CD4-positive, alpha-beta T cell (primary cell): ENCODE measurements at regions not wholly inside any gene's neighbourhood (a gene's known extent, or its start where the extent isn't known, plus 50 kb on each side); places are given as distances from the start of the nearest gene placed in this dataset.
"Not testable (repeated sequence)": the region's sequence is repeated elsewhere in the genome, so short reads cannot be mapped to it uniquely, and the experiment has no call there.

Experiments used
- ATAC-seq: fragments of 200-7000 bp; cut with Tn5 transposase; one replicate; pipeline ENCODE4 v1.10.0; 2022; ENCODE audit warnings: mild to moderate bottlenecking; ENCODE audit not compliant: poor library complexity
- CTCF ChIA-PET: fragments of 350-600 bp; sonication (Branson Sonifier 250); formaldehyde crosslinking; loops from one replicate; lab custom pipeline; 2021; ENCODE audit warnings: antibody characterized with exemption, inconsistent platforms; lab: Charles Lee
- POLR2A ChIA-PET: fragments of 350-600 bp; sonication (Branson Sonifier 250); formaldehyde crosslinking; loops from one replicate; lab custom pipeline; 2021; ENCODE audit warnings: antibody characterized with exemption, inconsistent platforms; lab: Charles Lee
- DNase-seq, 14 experiments: peaks; one replicate each; pipeline ENCODE4 v3.0.0-alpha.2; 2013 to 2020; ENCODE audit warnings: mixed read lengths in 2 of 14
- H3K27ac ChIP-seq, 2 donors: one replicate each; pipeline versions ENCODE4 v1.5.1 to v1.7.0; 2013; ENCODE audit warnings: low read length in 2 of 2, low read depth in 1 of 2, mild to moderate bottlenecking in 1 of 2
- H3K27me3 ChIP-seq, 2 experiments: 1 replicate in 1 of 2; 2 replicates in 1 of 2; pipeline versions ENCODE4 v1.6.1 to v1.7.0; 2013; ENCODE audit warnings: low read length in 2 of 2, control low read depth in 1 of 2, mild to moderate bottlenecking in 1 of 2, moderate library complexity in 1 of 2; ENCODE audit not compliant: insufficient read depth in 2 of 2, control insufficient read depth in 1 of 2
- H3K36me3 ChIP-seq: one replicate; pipeline ENCODE4 v1.6.1; 2013; ENCODE audit warnings: low read length, control low read depth; ENCODE audit not compliant: insufficient read depth
- H3K4me1 ChIP-seq: one replicate; pipeline ENCODE4 v1.6.1; 2013; ENCODE audit warnings: low read length, control low read depth; ENCODE audit not compliant: insufficient read depth
- H3K4me3 ChIP-seq: one replicate; pipeline ENCODE4 v1.5.1; 2013; ENCODE audit warnings: mild to moderate bottlenecking, low read length, moderate library complexity
- H3K9me3 ChIP-seq, 2 experiments: 1 replicate in 1 of 2; 2 replicates in 1 of 2; pipeline versions ENCODE4 v1.6.1 to v1.7.0; 2013; ENCODE audit warnings: low read length in 2 of 2, mild to moderate bottlenecking in 2 of 2, control low read depth in 1 of 2, moderate library complexity in 1 of 2; ENCODE audit not compliant: control insufficient read depth in 1 of 2, insufficient read depth in 1 of 2
- H3K27ac Mint-ChIP-seq: one replicate; pipeline ENCODE4 v1.8.0; 2020; ENCODE audit warnings: mixed read lengths
- H3K27me3 Mint-ChIP-seq: one replicate; pipeline ENCODE4 v1.8.0; 2021; ENCODE audit warnings: mixed read lengths
- H3K36me3 Mint-ChIP-seq: one replicate; pipeline ENCODE4 v1.8.0; 2021; ENCODE audit warnings: low read depth, mixed read lengths
- H3K4me1 Mint-ChIP-seq: one replicate; pipeline ENCODE4 v1.8.0; 2021; ENCODE audit warnings: low read depth, mixed read lengths
- H3K4me3 Mint-ChIP-seq: one replicate; pipeline ENCODE4 v1.8.0; 2020; ENCODE audit warnings: mild to moderate bottlenecking, mixed read lengths
- H3K9me3 Mint-ChIP-seq: one replicate; pipeline ENCODE4 v1.8.0; 2020; ENCODE audit warnings: mixed read lengths
- CTCF ChIP-seq: fragments of 200-600 bp; IDR thresholded peaks from one replicate; pipeline ENCODE4 v1.8.0; 2022; ENCODE audit warnings: antibody characterized with exemption, mild to moderate bottlenecking
- intact Hi-C, 2 experiments: fragments of 100-400 bp; cut with DNase I in 1 of 2; cut with micrococcal nuclease in 1 of 2; formaldehyde crosslinking; loops; one replicate each; pipeline versions ENCODE4 v1.15.1 to v1.9.0; 2023 to 2025; cut with DNase I, micrococcal nuclease

- H3K9me3 Mint-ChIP-seq = peaks cover 6% of the 10 kb centered on the region
- no peak for ATAC-seq
- CTCF ChIA-PET = no interaction called here
- peaks cover 0 to 4% of the 10 kb centered on the region in 2 experiments for H3K9me3 ChIP-seq
- no peak for TF ChIP-seq CTCF
- no peaks in the 10 kb centered on the region for H3K27me3 ChIP-seq
- no peaks in the 10 kb centered on the region for H3K27me3 Mint-ChIP-seq
- no peak overlapping the region for H3K4me3 ChIP-seq
- no peaks in the 10 kb centered on the region for H3K36me3 ChIP-seq
- no peak for DNase-seq
- no peak overlapping the region for H3K27ac ChIP-seq
- intact Hi-C loops = no loop called here
- no peak overlapping the region for H3K27ac Mint-ChIP-seq
- H3K4me1 ChIP-seq = no peaks in the 10 kb centered on the region
- no peaks in the 10 kb centered on the region for H3K4me1 Mint-ChIP-seq
- no peaks in the 10 kb centered on the region for H3K36me3 Mint-ChIP-seq
- no peak overlapping the region for H3K4me3 Mint-ChIP-seq
- POLR2A ChIA-PET = no interaction called here
These were observed 155.8 kb upstream of the LRP1B start for GRCh38 chr2:142286618-142287017.

GRCh38 chr2:142285480-142285879 lies 154.7 kb upstream of the LRP1B start:
- Histone ChIP-seq H3K36me3 (no peaks in the 10 kb centered on the region), H3K27me3 (no peaks in the 10 kb centered on the region), H3K4me1 (no peaks in the 10 kb centered on the region), H3K27ac (no peak overlapping the region), H3K9me3 (peaks cover 0 to 8% of the 10 kb centered on the region in 2 experiments), H3K4me3 (no peak overlapping the region)
- TF ChIP-seq CTCF = no peak
- H3K36me3 Mint-ChIP-seq = no peaks in the 10 kb centered on the region
- DNase-seq = no peak
- ATAC-seq = no peak
- H3K27ac Mint-ChIP-seq = no peak overlapping the region
- ChIA-PET CTCF (no interaction called here), POLR2A (no interaction called here)
- no peaks in the 10 kb centered on the region for H3K4me1 Mint-ChIP-seq
- H3K4me3 Mint-ChIP-seq = no peak overlapping the region
- intact Hi-C loops = no loop called here
- no peaks in the 10 kb centered on the region for H3K27me3 Mint-ChIP-seq
- H3K9me3 Mint-ChIP-seq = peaks cover 6% of the 10 kb centered on the region

- H3K4me3 ChIP-seq, H3K27ac Mint-ChIP-seq: not testable (repeated sequence)
These were observed 153.5 kb upstream of the LRP1B start for GRCh38 chr2:142284336-142284735.

GRCh38 chr2:142280831-142281230 lies 150.0 kb upstream of the LRP1B start:
- H3K27me3 ChIP-seq = no peaks in the 10 kb centered on the region
- no peak overlapping the region for H3K27ac ChIP-seq
- no peaks in the 10 kb centered on the region for H3K4me1 Mint-ChIP-seq
- H3K27ac Mint-ChIP-seq = no peak overlapping the region
- POLR2A ChIA-PET = no interaction called here
- peaks cover 0 to 10% of the 10 kb centered on the region in 2 experiments for H3K9me3 ChIP-seq
- intact Hi-C loops = no loop called here
- CTCF ChIA-PET = no interaction called here
- H3K36me3 ChIP-seq = no peaks in the 10 kb centered on the region
- no peaks in the 10 kb centered on the region for H3K4me1 ChIP-seq
- ATAC-seq (no peak), DNase-seq (no peak)
- H3K9me3 Mint-ChIP-seq = peaks cover 2% of the 10 kb centered on the region
- H3K36me3 Mint-ChIP-seq = no peaks in the 10 kb centered on the region
- no peaks in the 10 kb centered on the region for H3K27me3 Mint-ChIP-seq
- no peak overlapping the region for H3K4me3 Mint-ChIP-seq
- no peak for TF ChIP-seq CTCF
- no peak overlapping the region for H3K4me3 ChIP-seq

More at GRCh38 chr2:142284336-142284735, 153.5 kb upstream of the LRP1B start:
- H3K27ac ChIP-seq, DNase-seq, POLR2A ChIA-PET, H3K4me3 Mint-ChIP-seq, H3K36me3 ChIP-seq, H3K27me3 Mint-ChIP-seq, intact Hi-C loops, H3K9me3 ChIP-seq, ATAC-seq, H3K27me3 ChIP-seq, H3K9me3 Mint-ChIP-seq, H3K4me1 Mint-ChIP-seq, CTCF ChIA-PET, H3K36me3 Mint-ChIP-seq, H3K4me1 ChIP-seq: not testable (repeated sequence)
